ENCODE measurements at regions not wholly inside any gene's neighbourhood (a gene's known extent, or its start where the extent isn't known, plus 50 kb on each side); places are given as distances from the start of the nearest gene placed in this dataset.

DNA sequence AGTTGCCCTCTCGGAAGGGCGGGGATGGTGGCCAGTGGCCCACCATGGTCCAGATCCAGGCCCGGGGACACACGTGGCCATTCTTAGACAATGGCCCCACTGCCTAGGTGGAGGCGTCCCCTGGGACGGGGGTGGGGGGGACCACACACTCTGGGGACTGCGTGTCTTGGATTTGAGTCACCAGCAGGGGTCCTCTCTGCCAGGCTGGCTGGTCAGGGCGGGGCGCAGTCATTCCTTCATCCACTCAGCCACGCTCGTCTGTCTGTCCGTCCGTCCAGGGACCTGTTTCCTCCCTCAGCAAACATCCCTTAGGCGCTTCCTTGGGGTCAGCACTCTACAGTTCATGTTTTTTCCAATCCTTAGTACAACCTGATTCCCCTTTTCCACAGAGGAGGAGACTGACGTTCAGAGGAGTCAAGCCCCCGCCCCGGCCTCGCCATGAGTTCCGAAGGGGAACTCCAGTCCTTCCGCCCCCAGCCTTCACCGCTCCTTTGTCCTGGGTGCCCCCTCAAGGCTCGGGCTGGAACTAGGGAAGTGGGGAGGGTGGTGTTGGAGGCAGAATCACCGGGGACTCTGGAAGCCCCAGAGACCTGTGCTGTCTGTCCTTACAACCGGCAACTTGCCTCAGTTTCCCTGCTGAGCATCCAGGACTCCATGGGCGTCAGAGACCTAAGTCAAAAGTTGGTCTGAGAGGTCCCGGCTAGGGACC, 276.6 kb upstream of the MVB12B start:
- H3K4me3 ChIP-seq (ENCODE audit: low read length) = no peak overlapping the region
- no peaks in the 10 kb centered on the region for H3K4me1 ChIP-seq (ENCODE audit: insufficient read depth, low read length)
- no peaks in the 10 kb centered on the region for H3K27me3 ChIP-seq (ENCODE audit: insufficient read depth, low read length)
- no peaks in the 10 kb centered on the region for H3K9me3 ChIP-seq (ENCODE audit: low read depth, low read length)

DNA sequence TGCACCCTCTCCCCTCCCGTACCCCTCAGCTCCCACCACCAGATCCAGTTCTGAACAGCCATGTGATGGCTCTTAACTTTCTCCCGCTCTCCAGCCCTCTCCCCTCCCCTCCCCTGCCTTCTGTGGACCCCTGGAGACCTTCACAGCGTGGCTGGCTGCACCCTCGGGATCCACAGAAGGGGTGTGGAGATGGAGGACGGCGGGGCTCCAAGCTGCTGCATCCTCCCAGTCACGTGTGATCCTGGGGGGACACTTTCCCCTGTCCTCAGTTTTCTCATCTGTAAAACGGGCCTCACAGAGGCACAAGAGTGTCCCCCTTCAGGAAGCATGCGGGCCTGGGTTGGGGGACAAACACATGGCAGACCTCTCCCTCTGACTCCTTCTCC, 276.0 kb upstream of the MVB12B start:
- Histone ChIP-seq H3K4me1 (ENCODE audit: insufficient read depth, low read length) (no peaks in the 10 kb centered on the region), H3K9me3 (ENCODE audit: low read depth, low read length) (no peaks in the 10 kb centered on the region), H3K4me3 (ENCODE audit: low read length) (no peak overlapping the region), H3K27me3 (ENCODE audit: insufficient read depth, low read length) (no peaks in the 10 kb centered on the region)

DNA sequence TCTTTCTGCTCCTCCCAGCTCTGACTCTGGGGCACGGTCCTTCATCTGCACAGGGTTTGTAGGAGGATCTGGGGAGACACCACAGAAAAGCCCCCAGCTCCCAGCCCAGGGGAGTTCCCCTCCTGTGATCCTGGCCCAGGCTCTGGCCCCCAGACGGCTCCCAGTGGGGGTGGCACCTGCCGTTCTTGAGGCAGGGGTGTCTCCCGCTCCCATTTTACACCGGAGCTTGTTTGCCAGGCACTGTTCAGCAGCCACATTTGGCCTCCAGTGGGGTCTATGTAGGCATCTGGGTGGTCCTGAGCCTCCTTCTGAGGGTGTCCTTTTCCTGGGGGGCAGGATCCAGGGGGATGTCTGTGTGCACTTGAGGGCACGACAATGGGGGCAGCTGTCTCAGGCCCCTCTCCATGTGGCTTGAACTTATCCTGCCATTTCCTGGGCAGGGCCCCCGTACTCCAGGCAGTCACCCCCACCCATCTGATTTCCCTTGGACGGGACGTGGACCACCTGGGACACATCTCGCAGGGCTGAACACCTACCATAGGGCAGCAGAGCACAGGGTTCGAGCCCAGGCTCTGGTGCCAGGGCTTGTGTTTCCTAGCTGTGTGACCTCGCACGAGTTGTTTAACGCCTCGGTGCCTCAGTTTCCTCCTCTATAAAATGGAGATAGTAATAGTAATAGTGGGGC, 275.0 kb upstream of the MVB12B start:
- H3K9me3 ChIP-seq (ENCODE audit: low read depth, low read length) = no peaks in the 10 kb centered on the region
- no peaks in the 10 kb centered on the region for H3K4me1 ChIP-seq (ENCODE audit: insufficient read depth, low read length)
- no peak overlapping the region for H3K4me3 ChIP-seq (ENCODE audit: low read length)
- no peaks in the 10 kb centered on the region for H3K27me3 ChIP-seq (ENCODE audit: insufficient read depth, low read length)

DNA sequence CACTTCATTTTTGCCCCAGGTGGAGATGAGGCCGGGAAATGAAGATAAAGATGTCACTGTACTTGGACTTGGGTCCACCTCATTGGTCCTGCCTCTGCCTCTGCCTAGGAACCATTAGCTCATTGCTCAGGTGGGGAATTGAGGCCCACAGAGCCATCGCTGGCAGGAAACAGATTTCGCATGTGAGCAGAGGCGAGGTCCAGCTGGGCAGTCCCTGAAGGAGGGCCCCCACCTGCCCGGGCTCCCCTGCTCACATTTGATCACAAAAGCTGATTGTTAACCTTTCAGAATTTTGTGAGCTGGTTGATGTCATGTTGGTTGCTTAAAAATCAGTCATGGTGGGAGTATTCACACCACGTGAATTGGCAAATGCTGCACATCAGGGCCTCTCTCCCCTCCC, 273.8 kb upstream of the MVB12B start:
- Histone ChIP-seq H3K4me1 (ENCODE audit: insufficient read depth, low read length) (no peaks in the 10 kb centered on the region), H3K9me3 (ENCODE audit: low read depth, low read length) (no peaks in the 10 kb centered on the region), H3K4me3 (ENCODE audit: low read length) (no peak overlapping the region), H3K27me3 (ENCODE audit: insufficient read depth, low read length) (no peaks in the 10 kb centered on the region)

DNA sequence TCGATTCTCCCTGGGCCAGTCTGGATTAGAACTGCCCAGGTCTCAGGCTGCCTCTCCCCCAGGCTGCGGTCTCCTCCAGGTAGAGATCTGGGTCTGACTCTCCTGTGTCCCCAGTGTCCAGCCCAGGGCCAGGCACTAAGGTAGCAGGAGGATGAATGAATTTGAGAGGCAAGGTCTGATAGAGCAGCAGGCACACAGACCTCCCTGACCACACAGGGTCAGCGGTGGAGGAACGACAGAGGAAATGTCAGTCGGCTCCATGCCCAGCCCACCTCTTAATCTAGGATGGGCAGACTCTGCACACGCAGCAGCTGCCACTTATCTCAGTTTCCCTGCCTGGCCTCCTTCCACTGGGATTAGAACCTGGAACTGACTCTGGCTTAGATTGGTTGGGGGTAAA, 272.7 kb upstream of the MVB12B start:
- no peaks in the 10 kb centered on the region for H3K27me3 ChIP-seq (ENCODE audit: insufficient read depth, low read length)
- no peaks in the 10 kb centered on the region for H3K4me1 ChIP-seq (ENCODE audit: insufficient read depth, low read length)
- H3K9me3 ChIP-seq (ENCODE audit: low read depth, low read length) = no peaks in the 10 kb centered on the region
- H3K4me3 ChIP-seq (ENCODE audit: low read length) = no peak overlapping the region

DNA sequence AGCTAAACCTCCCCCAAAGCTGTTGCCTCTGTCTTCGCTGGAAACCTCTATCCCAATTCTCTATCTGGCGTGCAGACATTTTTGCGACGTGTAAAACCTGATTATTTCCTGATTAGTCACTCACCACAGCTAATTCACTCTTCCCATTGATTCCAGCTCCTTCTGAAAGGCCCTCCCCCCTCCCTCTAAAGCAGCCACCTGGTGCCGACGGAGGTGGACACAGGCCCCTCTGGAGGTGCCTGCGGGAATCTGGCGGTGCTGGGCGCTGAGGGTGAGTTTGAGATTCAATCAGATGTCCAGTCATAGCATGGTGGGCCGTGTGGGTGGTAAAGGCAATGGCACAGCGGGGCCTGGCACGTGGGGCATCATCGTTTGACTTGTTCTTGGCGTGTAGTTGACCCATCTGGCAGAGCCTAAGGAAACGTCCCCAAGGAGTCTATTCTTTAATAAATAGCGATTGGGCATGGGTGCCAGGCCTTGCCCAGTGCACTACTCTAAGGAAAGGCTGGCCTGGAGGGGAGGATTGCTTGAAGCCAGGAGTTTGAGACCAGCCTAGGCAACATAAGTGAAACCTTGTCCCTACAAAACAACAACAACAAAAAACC, 271.1 kb upstream of the MVB12B start:
- Histone ChIP-seq H3K4me1 (ENCODE audit: insufficient read depth, low read length) (no peaks in the 10 kb centered on the region), H3K9me3 (ENCODE audit: low read depth, low read length) (no peaks in the 10 kb centered on the region), H3K4me3 (ENCODE audit: low read length) (no peak overlapping the region), H3K27me3 (ENCODE audit: insufficient read depth, low read length) (no peaks in the 10 kb centered on the region)

DNA sequence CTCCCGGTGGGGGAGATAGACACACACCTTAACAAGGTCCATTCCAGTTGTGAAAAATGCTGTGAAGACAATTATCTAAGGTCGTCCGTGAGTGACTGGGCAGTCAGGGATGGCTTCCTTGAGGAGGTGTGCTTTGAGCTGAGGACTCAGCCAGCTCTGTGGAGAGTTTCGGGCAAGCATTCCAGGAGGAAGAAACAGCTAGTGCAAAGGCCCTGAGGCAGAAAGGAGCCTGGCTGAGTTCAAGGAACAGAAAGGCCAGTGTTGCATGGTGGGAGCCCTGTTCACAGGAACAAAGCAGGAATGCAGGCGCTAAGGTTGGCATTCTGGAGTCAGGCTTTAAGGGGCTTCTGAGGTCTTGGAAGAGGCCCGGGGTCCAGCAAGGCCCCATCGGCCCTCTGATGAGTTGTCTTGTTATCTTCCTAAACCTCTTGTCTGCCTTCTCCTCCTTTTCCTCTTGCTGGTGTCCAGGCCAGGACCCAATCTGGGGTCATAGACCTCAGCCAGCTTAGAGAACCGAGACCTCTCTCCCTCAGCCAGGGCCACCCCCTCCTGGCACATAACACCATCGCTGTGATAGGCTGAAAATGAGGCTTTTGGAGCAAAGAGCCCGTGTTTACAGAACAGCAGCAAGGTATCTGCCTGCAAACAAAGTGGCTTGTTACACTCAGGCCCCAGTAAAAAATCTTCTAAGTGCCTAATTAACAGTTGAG, 270.2 kb upstream of the MVB12B start:
- no peaks in the 10 kb centered on the region for H3K9me3 ChIP-seq (ENCODE audit: low read depth, low read length)
- no peaks in the 10 kb centered on the region for H3K27me3 ChIP-seq (ENCODE audit: insufficient read depth, low read length)
- no peaks in the 10 kb centered on the region for H3K4me1 ChIP-seq (ENCODE audit: insufficient read depth, low read length)
- H3K4me3 ChIP-seq (ENCODE audit: low read length) = no peak overlapping the region

DNA sequence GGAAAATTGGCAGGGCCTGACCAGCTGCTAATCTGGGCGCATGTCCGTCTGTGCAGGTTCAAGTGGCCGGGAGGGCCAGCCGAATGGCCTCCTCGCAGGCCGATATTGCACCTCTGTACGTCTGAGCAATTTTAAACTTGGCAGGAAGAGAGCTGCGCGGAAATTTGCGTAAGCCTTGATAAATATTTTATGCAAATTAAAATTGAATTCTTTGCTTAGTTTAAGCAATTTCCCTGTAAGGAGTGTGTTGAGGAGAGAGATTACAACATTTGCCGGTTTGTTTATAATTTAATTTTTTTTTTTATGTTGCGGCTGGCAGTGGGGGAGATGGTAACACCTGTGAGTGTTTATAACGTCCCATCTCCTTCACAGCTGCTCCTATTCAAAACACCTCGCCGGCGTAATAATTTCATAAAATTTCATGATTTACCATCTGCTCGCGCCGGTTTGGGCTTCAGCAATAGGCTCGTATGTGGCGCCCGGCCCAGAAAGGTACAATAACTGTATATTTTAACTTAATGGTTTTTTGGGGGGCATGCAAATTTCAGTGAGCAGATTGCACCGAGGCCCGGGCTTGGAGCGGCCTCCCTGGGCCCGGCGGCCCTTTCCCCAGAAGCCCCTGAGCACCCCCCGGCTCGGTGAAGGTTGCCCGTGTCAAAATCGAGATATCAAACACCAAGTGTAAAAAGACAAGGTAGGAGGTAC, 269.4 kb upstream of the MVB12B start:
- no peaks in the 10 kb centered on the region for H3K9me3 ChIP-seq (ENCODE audit: low read depth, low read length)
- no peak overlapping the region for H3K4me3 ChIP-seq (ENCODE audit: low read length)
- no peaks in the 10 kb centered on the region for H3K27me3 ChIP-seq (ENCODE audit: insufficient read depth, low read length)
- no peaks in the 10 kb centered on the region for H3K4me1 ChIP-seq (ENCODE audit: insufficient read depth, low read length)

DNA sequence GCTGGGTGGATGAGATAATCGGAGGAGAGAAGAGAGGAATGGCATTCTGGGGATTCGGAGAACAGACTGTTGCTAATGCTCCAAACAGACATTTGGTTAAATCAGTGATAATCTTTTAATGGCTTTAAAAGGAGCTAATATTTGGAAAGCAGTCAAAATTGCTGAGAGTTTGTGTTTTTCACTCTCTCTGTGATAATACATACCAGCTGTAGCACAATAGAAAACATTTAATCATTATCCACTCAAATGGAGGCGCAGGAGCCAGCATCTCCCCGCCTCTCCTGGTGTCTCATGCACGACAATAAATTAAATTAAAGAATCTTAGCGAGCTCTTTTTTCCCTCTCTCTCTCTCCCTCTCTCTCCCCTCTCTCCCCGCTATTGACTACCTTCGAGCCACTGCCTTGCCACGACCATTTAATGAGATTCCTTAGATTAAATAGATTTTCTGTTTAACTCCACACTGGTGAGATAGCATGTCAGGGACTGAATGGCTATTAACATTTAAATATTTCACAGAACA, 268.6 kb upstream of the MVB12B start:
- Histone ChIP-seq H3K27me3 (ENCODE audit: insufficient read depth, low read length) (no peaks in the 10 kb centered on the region), H3K4me3 (ENCODE audit: low read length) (no peak overlapping the region), H3K9me3 (ENCODE audit: low read depth, low read length) (no peaks in the 10 kb centered on the region), H3K4me1 (ENCODE audit: insufficient read depth, low read length) (no peaks in the 10 kb centered on the region)

DNA sequence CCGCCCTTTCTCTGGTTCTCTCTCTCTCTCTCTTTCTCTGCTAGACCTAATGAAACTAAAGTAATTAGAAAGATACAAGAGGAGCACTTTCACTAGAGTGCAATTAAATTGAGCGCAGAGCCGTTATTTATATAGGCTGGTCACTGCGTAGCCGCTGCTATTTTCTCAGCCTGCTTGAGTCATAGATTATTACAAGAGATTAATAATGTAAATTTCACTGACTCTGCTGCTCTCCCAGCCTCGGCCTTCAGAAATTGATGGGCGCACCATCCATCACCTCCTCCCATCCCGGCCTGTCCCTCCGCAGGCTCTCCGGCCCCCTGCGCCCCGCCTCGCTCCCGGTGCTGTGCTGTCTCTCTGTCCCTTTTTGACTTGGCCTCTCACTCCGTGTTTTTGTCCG, 268.0 kb upstream of the MVB12B start:
- Histone ChIP-seq H3K27me3 (ENCODE audit: insufficient read depth, low read length) (no peaks in the 10 kb centered on the region), H3K4me1 (ENCODE audit: insufficient read depth, low read length) (no peaks in the 10 kb centered on the region)

DNA sequence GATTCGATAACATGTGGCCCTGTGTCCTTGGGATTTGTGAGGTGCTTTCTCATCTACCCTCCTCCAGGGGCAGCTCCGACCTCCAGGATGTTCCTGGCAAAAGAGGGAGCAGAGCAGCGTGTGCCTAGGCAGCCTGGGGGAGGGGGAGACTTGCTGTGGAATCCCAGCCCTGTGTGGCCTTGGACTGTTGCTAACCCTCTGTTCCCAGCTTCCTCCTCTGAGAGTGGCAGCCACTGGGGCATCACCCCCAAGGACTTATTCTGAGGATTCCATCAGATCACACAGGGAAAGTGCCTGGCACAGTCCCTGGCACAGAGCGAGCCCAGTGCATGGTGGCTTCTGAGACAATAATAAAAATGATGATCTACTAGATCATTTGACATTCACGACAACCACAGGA, 265.1 kb upstream of the MVB12B start:
- no peaks in the 10 kb centered on the region for H3K9me3 ChIP-seq (ENCODE audit: low read depth, low read length)
- H3K4me1 ChIP-seq (ENCODE audit: insufficient read depth, low read length) = no peaks in the 10 kb centered on the region
- H3K4me3 ChIP-seq (ENCODE audit: low read length) = no peak overlapping the region
- no peaks in the 10 kb centered on the region for H3K27me3 ChIP-seq (ENCODE audit: insufficient read depth, low read length)

More for the DNA sequence above, 268.0 kb upstream of the MVB12B start:
- no peak overlapping the region for H3K4me3 ChIP-seq (ENCODE audit: low read length)
- H3K9me3 ChIP-seq (ENCODE audit: low read depth, low read length) = no peaks in the 10 kb centered on the region

DNA sequence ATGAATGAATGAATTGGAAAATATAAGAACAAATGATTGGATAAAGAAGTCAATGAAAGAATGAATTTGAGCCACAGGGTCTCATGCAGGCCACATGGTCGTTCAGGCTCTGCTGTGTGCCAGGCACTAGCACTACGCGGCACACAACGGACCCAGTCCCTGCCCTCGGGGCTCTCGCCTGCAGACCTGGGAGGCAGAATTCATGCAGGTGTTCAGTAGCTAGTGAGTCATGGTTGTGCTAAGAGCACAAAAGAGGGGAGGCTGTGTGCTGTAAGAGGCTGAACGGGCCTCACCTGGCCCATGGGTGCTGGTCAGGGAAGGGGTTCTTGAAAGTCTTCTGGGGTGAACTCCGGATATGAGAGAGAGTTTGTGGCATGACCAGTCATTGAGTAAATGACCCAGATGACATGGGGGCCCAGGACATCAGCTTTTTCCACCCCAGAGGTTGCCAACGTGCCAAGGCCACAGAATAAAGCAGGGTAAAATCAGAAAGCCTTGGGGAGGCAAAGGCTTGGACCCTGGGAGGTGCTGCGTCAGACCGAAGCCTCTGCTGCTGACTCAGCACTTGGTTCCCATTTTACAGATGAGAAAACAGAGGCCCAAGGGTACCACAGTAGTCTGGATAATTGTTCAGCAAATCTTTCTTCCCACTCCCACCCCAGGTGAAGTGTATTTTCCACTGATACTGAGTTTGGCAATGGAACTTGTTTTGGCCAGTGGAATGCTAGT, 264.3 kb upstream of the MVB12B start:
- no peaks in the 10 kb centered on the region for H3K27me3 ChIP-seq (ENCODE audit: insufficient read depth, low read length)
- no peaks in the 10 kb centered on the region for H3K4me1 ChIP-seq (ENCODE audit: insufficient read depth, low read length)
- H3K9me3 ChIP-seq (ENCODE audit: low read depth, low read length) = no peaks in the 10 kb centered on the region
- H3K4me3 ChIP-seq (ENCODE audit: low read length) = no peak overlapping the region

DNA sequence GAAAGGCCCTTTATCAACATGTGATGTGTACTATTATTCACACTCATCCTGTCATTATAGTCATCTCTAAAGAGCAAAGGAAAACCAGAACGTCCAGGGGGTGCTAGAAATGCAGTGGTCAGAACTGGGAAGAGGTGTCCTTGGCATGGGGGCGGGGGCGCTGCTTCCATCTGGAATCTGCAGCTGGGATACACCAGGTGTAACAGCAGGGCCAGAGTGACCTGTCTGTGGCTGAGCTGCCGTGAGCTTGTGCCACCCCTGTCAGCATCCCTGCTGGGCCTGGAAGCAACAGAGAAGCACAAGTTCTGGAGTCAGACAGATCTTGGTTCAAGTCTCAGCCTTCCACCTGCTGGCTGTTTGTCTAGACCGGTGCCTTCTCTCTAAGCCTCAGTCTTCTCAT, 263.3 kb upstream of the MVB12B start:
- no peak overlapping the region for H3K4me3 ChIP-seq (ENCODE audit: low read length)
- no peaks in the 10 kb centered on the region for H3K9me3 ChIP-seq (ENCODE audit: low read depth, low read length)
- no peaks in the 10 kb centered on the region for H3K27me3 ChIP-seq (ENCODE audit: insufficient read depth, low read length)
- H3K4me1 ChIP-seq (ENCODE audit: insufficient read depth, low read length) = no peaks in the 10 kb centered on the region

DNA sequence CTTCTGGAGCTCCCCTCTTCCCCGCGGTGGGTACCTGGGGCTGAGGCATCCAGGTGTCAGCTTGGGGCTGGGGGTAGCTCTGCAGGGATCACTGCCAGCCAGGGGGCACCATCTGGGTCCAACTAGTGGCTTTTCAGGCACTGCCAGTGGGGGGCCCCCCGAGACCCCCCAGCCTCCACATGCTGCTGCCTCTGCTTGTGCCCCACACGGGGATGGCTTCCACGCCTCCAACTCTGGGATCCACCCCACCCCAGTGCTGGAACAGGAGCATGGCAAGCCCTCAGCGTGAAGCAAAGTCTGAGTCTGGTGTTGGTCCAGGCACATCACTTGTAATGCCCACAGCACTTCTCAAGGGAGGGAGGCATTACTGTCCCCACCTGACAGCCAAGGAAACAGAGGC, 260.5 kb upstream of the MVB12B start:
- no peaks in the 10 kb centered on the region for H3K9me3 ChIP-seq (ENCODE audit: low read depth, low read length)
- H3K4me1 ChIP-seq (ENCODE audit: insufficient read depth, low read length) = no peaks in the 10 kb centered on the region
- H3K27me3 ChIP-seq (ENCODE audit: insufficient read depth, low read length) = no peaks in the 10 kb centered on the region
- no peak overlapping the region for H3K4me3 ChIP-seq (ENCODE audit: low read length)
